ENCODE measurements at regions not wholly inside any gene's neighbourhood (a gene's known extent, or its start where the extent isn't known, plus 50 kb on each side); places are given as distances from the start of the nearest gene placed in this dataset.

- Histone ChIP-seq H3K36me3 (ENCODE audit: control insufficient read depth in 1 of 2, insufficient read depth in 2 of 2, low read length in 1 of 2) (no peaks in the 10 kb centered on the region), H3K4me1 (ENCODE audit: control insufficient read depth in 1 of 2, insufficient read depth in 2 of 2, low read length in 2 of 2) (no peaks in the 10 kb centered on the region), H3K27me3 (ENCODE audit: control insufficient read depth in 1 of 2, insufficient read depth in 2 of 2, low read length in 1 of 2) (no peaks in the 10 kb centered on the region), H3K27ac (ENCODE audit: low read depth in 1 of 2, low read length in 2 of 2) (no peak overlapping the region), H3K4me3 (ENCODE audit: low read length in 2 of 2) (no peak overlapping the region), H3K9me3 (ENCODE audit: control insufficient read depth, low read length) (no peaks in the 10 kb centered on the region)
- ATAC-seq (ENCODE audit: low FRiP score) (no peak), DNase-seq (no peak)
- 71% methylated on average over 4 of the region's 4 CpGs for WGBS, 2 donors
- intact Hi-C loops (cut with DNase I), result no loop called here
Measured at GRCh38 chr18:43442131-43442530, 164.8 kb upstream of the SYT4 start.

- Histone ChIP-seq H3K4me1 (ENCODE audit: control insufficient read depth in 1 of 2, insufficient read depth in 2 of 2, low read length in 2 of 2) (no peaks in the 10 kb centered on the region), H3K27ac (ENCODE audit: low read depth in 1 of 2, low read length in 2 of 2) (no peak overlapping the region), H3K9me3 (ENCODE audit: control insufficient read depth, low read length) (no peaks in the 10 kb centered on the region), H3K36me3 (ENCODE audit: control insufficient read depth in 1 of 2, insufficient read depth in 2 of 2, low read length in 1 of 2) (no peaks in the 10 kb centered on the region), H3K27me3 (ENCODE audit: control insufficient read depth in 1 of 2, insufficient read depth in 2 of 2, low read length in 1 of 2) (no peaks in the 10 kb centered on the region), H3K4me3 (ENCODE audit: low read length in 2 of 2) (no peak overlapping the region)
- 55 to 83% methylated on average over 1 of the region's 1 CpG for WGBS, 2 donors
- intact Hi-C loops (cut with DNase I), result no loop called here
- no peak for ATAC-seq (ENCODE audit: low FRiP score)
- DNase-seq, result no peak
Measured at GRCh38 chr18:43442571-43442970, 165.3 kb upstream of the SYT4 start.

GRCh38 chr18:43465483-43465882 lies 188.2 kb upstream of the SYT4 start:
- H3K27me3 ChIP-seq (ENCODE audit: control insufficient read depth in 1 of 2, insufficient read depth in 2 of 2, low read length in 1 of 2), result no peaks in the 10 kb centered on the region
- H3K4me1 ChIP-seq (ENCODE audit: control insufficient read depth in 1 of 2, insufficient read depth in 2 of 2, low read length in 2 of 2), result no peaks in the 10 kb centered on the region
- H3K36me3 ChIP-seq (ENCODE audit: control insufficient read depth in 1 of 2, insufficient read depth in 2 of 2, low read length in 1 of 2), result no peaks in the 10 kb centered on the region
- no peak for ATAC-seq (ENCODE audit: low FRiP score)
- peaks cover 5% of the 10 kb centered on the region for H3K9me3 ChIP-seq (ENCODE audit: control insufficient read depth, low read length)
- H3K27ac ChIP-seq (ENCODE audit: low read depth in 1 of 2, low read length in 2 of 2), result no peak overlapping the region
- H3K4me3 ChIP-seq (ENCODE audit: low read length in 2 of 2), result no peak overlapping the region
- intact Hi-C loops (cut with DNase I), result no loop called here
- no peak for DNase-seq

- Histone ChIP-seq H3K27me3 (ENCODE audit: control insufficient read depth in 1 of 2, insufficient read depth in 2 of 2, low read length in 1 of 2) (no peaks in the 10 kb centered on the region), H3K4me3 (ENCODE audit: low read length in 2 of 2) (no peak overlapping the region), H3K36me3 (ENCODE audit: control insufficient read depth in 1 of 2, insufficient read depth in 2 of 2, low read length in 1 of 2) (no peaks in the 10 kb centered on the region), H3K4me1 (ENCODE audit: control insufficient read depth in 1 of 2, insufficient read depth in 2 of 2, low read length in 2 of 2) (no peaks in the 10 kb centered on the region), H3K27ac (ENCODE audit: low read depth in 1 of 2, low read length in 2 of 2) (no peak overlapping the region), H3K9me3 (ENCODE audit: control insufficient read depth, low read length) (no peaks in the 10 kb centered on the region)
- 53 to 59% methylated on average over 5 of the region's 5 CpGs for WGBS, 2 donors
- intact Hi-C loops (cut with DNase I), result no loop called here
- ATAC-seq (ENCODE audit: low FRiP score) (no peak), DNase-seq (no peak)
Measured at GRCh38 chr18:43471873-43472272, 194.6 kb upstream of the SYT4 start.

GRCh38 chr18:43481069-43481468 lies 203.8 kb upstream of the SYT4 start:
- Histone ChIP-seq H3K4me1 (ENCODE audit: control insufficient read depth in 1 of 2, insufficient read depth in 2 of 2, low read length in 2 of 2) (no peaks in the 10 kb centered on the region), H3K9me3 (ENCODE audit: control insufficient read depth, low read length) (no peaks in the 10 kb centered on the region), H3K27ac (ENCODE audit: low read depth in 1 of 2, low read length in 2 of 2) (no peak overlapping the region), H3K4me3 (ENCODE audit: low read length in 2 of 2) (no peak overlapping the region), H3K27me3 (ENCODE audit: control insufficient read depth in 1 of 2, insufficient read depth in 2 of 2, low read length in 1 of 2) (no peaks in the 10 kb centered on the region), H3K36me3 (ENCODE audit: control insufficient read depth in 1 of 2, insufficient read depth in 2 of 2, low read length in 1 of 2) (no peaks in the 10 kb centered on the region)
- intact Hi-C loops (cut with DNase I), result no loop called here
- DNase-seq (no peak), ATAC-seq (ENCODE audit: low FRiP score) (no peak)
- 76 to 79% methylated on average over 3 of the region's 3 CpGs for WGBS, 2 donors

- H3K4me1 ChIP-seq (ENCODE audit: control insufficient read depth in 1 of 2, insufficient read depth in 2 of 2, low read length in 2 of 2), result no peaks in the 10 kb centered on the region
- no peaks in the 10 kb centered on the region for H3K36me3 ChIP-seq (ENCODE audit: control insufficient read depth in 1 of 2, insufficient read depth in 2 of 2, low read length in 1 of 2)
- DNase-seq (no peak), ATAC-seq (ENCODE audit: low FRiP score) (no peak)
- no peaks in the 10 kb centered on the region for H3K9me3 ChIP-seq (ENCODE audit: control insufficient read depth, low read length)
- H3K4me3 ChIP-seq (ENCODE audit: low read length in 2 of 2), result no peak overlapping the region
- H3K27ac ChIP-seq (ENCODE audit: low read depth in 1 of 2, low read length in 2 of 2), result no peak overlapping the region
- H3K27me3 ChIP-seq (ENCODE audit: control insufficient read depth in 1 of 2, insufficient read depth in 2 of 2, low read length in 1 of 2), result no peaks in the 10 kb centered on the region
- intact Hi-C loops (cut with DNase I), result no loop called here
- 84 to 86% methylated on average over 14 of the region's 14 CpGs for WGBS, 2 donors
Measured at GRCh38 chr18:43482136-43482535, 204.8 kb upstream of the SYT4 start.

GRCh38 chr18:43482600-43482999 lies 205.3 kb upstream of the SYT4 start:
- H3K36me3 ChIP-seq (ENCODE audit: control insufficient read depth in 1 of 2, insufficient read depth in 2 of 2, low read length in 1 of 2), result no peaks in the 10 kb centered on the region
- H3K4me3 ChIP-seq (ENCODE audit: low read length in 2 of 2), result no peak overlapping the region
- DNase-seq, result no peak
- H3K4me1 ChIP-seq (ENCODE audit: control insufficient read depth in 1 of 2, insufficient read depth in 2 of 2, low read length in 2 of 2), result no peaks in the 10 kb centered on the region
- H3K27ac ChIP-seq (ENCODE audit: low read depth in 1 of 2, low read length in 2 of 2), result no peak overlapping the region
- H3K9me3 ChIP-seq (ENCODE audit: control insufficient read depth, low read length), result no peaks in the 10 kb centered on the region
- intact Hi-C loops (cut with DNase I), result no loop called here
- H3K27me3 ChIP-seq (ENCODE audit: control insufficient read depth in 1 of 2, insufficient read depth in 2 of 2, low read length in 1 of 2), result no peaks in the 10 kb centered on the region
- 83 to 85% methylated on average over 14 of the region's 14 CpGs for WGBS, 2 donors
- no peak for ATAC-seq (ENCODE audit: low FRiP score)

GRCh38 chr18:43484710-43485109 lies 207.4 kb upstream of the SYT4 start:
- no peaks in the 10 kb centered on the region for H3K27me3 ChIP-seq (ENCODE audit: control insufficient read depth in 1 of 2, insufficient read depth in 2 of 2, low read length in 1 of 2)
- H3K27ac ChIP-seq (ENCODE audit: low read depth in 1 of 2, low read length in 2 of 2), result no peak overlapping the region
- H3K9me3 ChIP-seq (ENCODE audit: control insufficient read depth, low read length), result no peaks in the 10 kb centered on the region
- no peaks in the 10 kb centered on the region for H3K4me1 ChIP-seq (ENCODE audit: control insufficient read depth in 1 of 2, insufficient read depth in 2 of 2, low read length in 2 of 2)
- 94 to 97% methylated on average over 1 of the region's 1 CpG for WGBS, 2 donors
- ATAC-seq (ENCODE audit: low FRiP score), result no peak
- intact Hi-C loops (cut with DNase I), result no loop called here
- no peak overlapping the region for H3K4me3 ChIP-seq (ENCODE audit: low read length in 2 of 2)
- H3K36me3 ChIP-seq (ENCODE audit: control insufficient read depth in 1 of 2, insufficient read depth in 2 of 2, low read length in 1 of 2), result no peaks in the 10 kb centered on the region
- no peak for DNase-seq

- ATAC-seq (ENCODE audit: low FRiP score) (no peak), DNase-seq (no peak)
- H3K36me3 ChIP-seq (ENCODE audit: control insufficient read depth in 1 of 2, insufficient read depth in 2 of 2, low read length in 1 of 2), result no peaks in the 10 kb centered on the region
- no peaks in the 10 kb centered on the region for H3K4me1 ChIP-seq (ENCODE audit: control insufficient read depth in 1 of 2, insufficient read depth in 2 of 2, low read length in 2 of 2)
- no peaks in the 10 kb centered on the region for H3K27me3 ChIP-seq (ENCODE audit: control insufficient read depth in 1 of 2, insufficient read depth in 2 of 2, low read length in 1 of 2)
- 87% methylated on average over 5 of the region's 5 CpGs for whole genome bisulfite sequencing, 2 donors
- intact Hi-C loops (cut with DNase I), result no loop called here
- H3K9me3 ChIP-seq (ENCODE audit: control insufficient read depth, low read length), result no peaks in the 10 kb centered on the region
- H3K27ac ChIP-seq (ENCODE audit: low read depth in 1 of 2, low read length in 2 of 2), result no peak overlapping the region
- H3K4me3 ChIP-seq (ENCODE audit: low read length in 2 of 2), result no peak overlapping the region
Measured at GRCh38 chr18:43485545-43485963, 208.3 kb upstream of the SYT4 start.

Data from aorta (tissue), 5 donors.